IMR-90 (cell line): ENCODE measurements at regions not wholly inside any gene's neighbourhood (a gene's known extent, or its start where the extent isn't known, plus 50 kb on each side); places are given as distances from the start of the nearest gene placed in this dataset.

Source experiments
- ATAC-seq: fragments of 200-7000 bp; cut with Tn5 transposase; 2 replicates; pipeline ENCODE4 v1.9.1; 2020; ENCODE audit warnings: low read depth, mild to moderate bottlenecking, moderate library complexity
- BruUV-seq: library from RNA; stranded (reverse); fragments of 400-500 nt; replicated peaks from 2 replicates; lab custom pipeline; 2021; lab: Mats Ljungman, UMichigan
- CTCF ChIA-PET: fragments of 300-600 bp; formaldehyde crosslinking; extraction: SDS; loops from one replicate; lab custom pipeline; 2021; ENCODE audit warnings: antibody characterized with exemption; lab: Yijun Ruan, JAX
- POLR2A ChIA-PET: fragments of 300-600 bp; sonication (Branson Sonifier 250); formaldehyde crosslinking; loops from one replicate; lab custom pipeline; 2022; ENCODE audit warnings: antibody characterized with exemption; ENCODE audit not compliant: unreplicated experiment; lab: Charles Lee
- DNase-seq: peaks from one replicate; pipeline ENCODE4 v3.0.0; 2013
- H2AFZ ChIP-seq: replicated peaks from 2 replicates; pipeline ENCODE3; 2013; ENCODE audit warnings: low read length, mild to moderate bottlenecking; ENCODE audit not compliant: poor library complexity
- H2AK5ac ChIP-seq: 2 replicates; pipeline ENCODE4 v1.6.1; 2013; ENCODE audit warnings: low read depth, low read length, inconsistent platforms
- H2AK9ac ChIP-seq: replicated peaks from 2 replicates; pipeline ENCODE3; 2013; ENCODE audit warnings: mild to moderate bottlenecking, low read depth, low read length, moderate library complexity; ENCODE audit not compliant: poor library complexity
- H2BK120ac ChIP-seq: 2 replicates; pipeline ENCODE4 v1.6.1; 2013; ENCODE audit warnings: low read depth, low read length, inconsistent platforms
- H2BK15ac ChIP-seq: 3 replicates; pipeline ENCODE4 v1.6.1; 2013; ENCODE audit warnings: low read depth, low read length, inconsistent platforms
- H2BK20ac ChIP-seq: 2 replicates; pipeline ENCODE4 v1.6.1; 2013; ENCODE audit warnings: low read depth, mild to moderate bottlenecking, inconsistent platforms, low read length, moderate library complexity
- H2BK5ac ChIP-seq: 2 replicates; pipeline ENCODE4 v1.6.1; 2013; ENCODE audit warnings: mild to moderate bottlenecking, low read depth, low read length, inconsistent platforms; ENCODE audit not compliant: poor library complexity, severe bottlenecking
- H3K14ac ChIP-seq: replicated peaks from 2 replicates; pipeline ENCODE4 v1.6.1; 2013; ENCODE audit warnings: low read depth, low read length, inconsistent platforms
- H3K18ac ChIP-seq: 2 replicates; pipeline ENCODE4 v1.6.1; 2013; ENCODE audit warnings: low read depth, low read length, control low read depth
- H3K23ac ChIP-seq: 2 replicates; pipeline ENCODE4 v1.6.1; 2013; ENCODE audit warnings: low read depth, low read length, inconsistent platforms
- H3K27ac ChIP-seq: 2 replicates; pipeline ENCODE4 v1.5.1; 2013; ENCODE audit warnings: mild to moderate bottlenecking, control low read depth, low read length; ENCODE audit not compliant: insufficient read depth
- H3K27me3 ChIP-seq: 2 replicates; pipeline ENCODE4 v1.6.1; 2013; ENCODE audit warnings: low read length; ENCODE audit not compliant: control insufficient read depth, insufficient read depth
- H3K36me3 ChIP-seq: 2 replicates; pipeline ENCODE4 v1.6.1; 2013; ENCODE audit warnings: low read length, mixed read lengths; ENCODE audit not compliant: control insufficient read depth, insufficient read depth
- H3K4ac ChIP-seq: 2 replicates; pipeline ENCODE4 v1.6.1; 2013; ENCODE audit warnings: low read depth, low read length, inconsistent platforms
- H3K4me1 ChIP-seq: 2 replicates; pipeline ENCODE4 v1.6.1; 2013; ENCODE audit warnings: low read length, mixed read lengths; ENCODE audit not compliant: control insufficient read depth, insufficient read depth
- H3K4me2 ChIP-seq: 2 replicates; pipeline ENCODE4 v1.6.1; 2013; ENCODE audit warnings: low read depth, mild to moderate bottlenecking, control low read depth, low read length, moderate library complexity
- H3K4me3 ChIP-seq: 2 replicates; pipeline ENCODE4 v1.5.1; 2013; ENCODE audit warnings: low read depth, mild to moderate bottlenecking, control low read depth, low read length, moderate library complexity; ENCODE audit not compliant: insufficient read depth
- H3K56ac ChIP-seq: 2 replicates; pipeline ENCODE4 v1.6.1; 2013; ENCODE audit warnings: low read length, inconsistent platforms; ENCODE audit not compliant: insufficient read depth; ENCODE audit errors: extremely low read depth
- H3K79me1 ChIP-seq, 2 experiments: 2 replicates each; pipeline ENCODE4 v1.6.1; 2013; ENCODE audit warnings: low read length in 2 of 2, inconsistent platforms in 1 of 2, low read depth in 1 of 2
- H3K9ac ChIP-seq: 2 replicates; pipeline ENCODE4 v1.6.1; 2013; ENCODE audit warnings: low read depth, low read length, control low read depth
- H3K9me1 ChIP-seq: 2 replicates; pipeline ENCODE4 v1.6.1; 2013; ENCODE audit warnings: low read length, inconsistent platforms; ENCODE audit not compliant: insufficient read depth
- H3K9me3 ChIP-seq: 2 replicates; pipeline ENCODE4 v1.6.1; 2013; ENCODE audit warnings: low read length; ENCODE audit not compliant: control insufficient read depth, insufficient read depth
- H4K20me1 ChIP-seq: 2 replicates; pipeline ENCODE4 v1.6.1; 2013; ENCODE audit warnings: low read length, inconsistent platforms; ENCODE audit not compliant: insufficient read depth
- H4K5ac ChIP-seq: 2 replicates; pipeline ENCODE4 v1.6.1; 2013; ENCODE audit warnings: mild to moderate bottlenecking, low read depth, low read length, control low read depth
- H4K8ac ChIP-seq, 2 experiments: 2 replicates each; pipeline ENCODE4 v1.6.1; 2013; ENCODE audit warnings: low read depth in 2 of 2, low read length in 2 of 2, control low read depth in 1 of 2, inconsistent platforms in 1 of 2
- H4K91ac ChIP-seq: 2 replicates; pipeline ENCODE4 v1.6.1; 2013; ENCODE audit warnings: low read depth, low read length, inconsistent platforms; ENCODE audit not compliant: insufficient read depth
- BHLHE40 ChIP-seq: fragments of 150-350 bp; IDR thresholded peaks from 2 replicates; pipeline ENCODE4 v1.6.1; 2016; ENCODE audit warnings: mild to moderate bottlenecking, low read depth, low read length
- CEBPB ChIP-seq: IDR thresholded peaks from 2 replicates; pipeline ENCODE4 v1.6.1; 2012; ENCODE audit warnings: low read depth, low read length, improper control_type of control experiment
- CHD1 ChIP-seq: IDR thresholded peaks from 2 replicates; pipeline ENCODE4 v1.6.1; 2012; ENCODE audit warnings: low read depth, low read length, improper control_type of control experiment
- CTCF ChIP-seq: conservative IDR thresholded peaks from 2 replicates; pipeline ENCODE4 v1.5.1; 2012; ENCODE audit warnings: mild to moderate bottlenecking, low read depth, low read length, improper control_type of control experiment
- MAFK ChIP-seq: IDR thresholded peaks from 2 replicates; pipeline ENCODE4 v1.6.1; 2012; ENCODE audit warnings: low read depth, low read length, improper control_type of control experiment
- MAZ ChIP-seq: IDR thresholded peaks from 2 replicates; pipeline ENCODE4 v1.6.1; 2012; ENCODE audit warnings: low read depth, mild to moderate bottlenecking, low read length, improper control_type of control experiment, moderate library complexity, borderline replicate concordance
- MXI1 ChIP-seq: IDR thresholded peaks from 2 replicates; pipeline ENCODE4 v1.6.1; 2012; ENCODE audit warnings: low read depth, mild to moderate bottlenecking, low read length, moderate library complexity, borderline replicate concordance
- NFE2L2 ChIP-seq: fragments of 150-350 bp; IDR thresholded peaks from 2 replicates; pipeline ENCODE4 v1.6.1; 2016; ENCODE audit warnings: low read depth, mild to moderate bottlenecking, low read length
- RCOR1 ChIP-seq: IDR thresholded peaks from 2 replicates; pipeline ENCODE4 v1.6.1; 2012; ENCODE audit warnings: mild to moderate bottlenecking, low read length, improper control_type of control experiment; ENCODE audit not compliant: insufficient replicate concordance
- SMC3 ChIP-seq: fragments of 150-350 bp; IDR thresholded peaks from 2 replicates; pipeline ENCODE4 v1.6.1; 2016; ENCODE audit warnings: low read depth, mild to moderate bottlenecking, antibody characterized with exemption, low read length, moderate library complexity
- WGBS, 2 experiments: methylation state at CpG; one replicate each; pipeline versions ENCODE4 v1.1.5 to v1.1.7; 2013; ENCODE audit warnings: missing lambda C conversion rate in 2 of 2; ENCODE audit not compliant: insufficient read length in 1 of 2; ENCODE audit errors: extremely low coverage in 2 of 2; 5-methylcytosine and 5-hydroxymethylcytosine counted together
- dilution Hi-C: fragments of 300-500 bp; cut with HindIII; formaldehyde crosslinking; loops from one replicate; pipeline ENCODE4 v1.14.3; 2018; ENCODE audit warnings: low sequenced_read_pairs; ENCODE audit not compliant: unreplicated experiment
- in situ Hi-C: fragments of 300-500 bp; cut with MboI; formaldehyde crosslinking; loops from 3 replicates; pipeline ENCODE4 v1.14.3; 2019; ENCODE audit warnings: low sequenced_read_pairs, inconsistent platforms, mixed read lengths
- intact Hi-C: fragments of 100-400 bp; cut with micrococcal nuclease; formaldehyde crosslinking; loops from 2 replicates; pipeline ENCODE4 v1.10.0; 2022

DNA sequence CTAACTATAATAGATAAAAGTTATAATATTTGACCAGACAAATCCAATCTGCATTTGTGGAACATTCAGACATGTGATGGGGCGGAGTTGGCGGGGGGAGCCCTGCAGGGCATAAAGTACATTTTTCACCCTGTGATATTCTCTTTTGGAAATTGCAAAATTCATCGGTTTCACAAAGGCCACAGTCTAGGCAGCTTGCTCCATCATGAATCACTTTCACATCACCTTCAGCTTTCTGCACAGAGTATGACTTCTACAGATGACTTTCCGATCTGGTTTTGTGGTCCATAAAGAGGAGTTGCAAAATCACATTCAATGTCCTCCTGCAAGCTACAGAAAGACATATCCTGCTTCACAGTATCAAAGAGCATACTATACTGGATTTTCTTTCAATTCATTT lies 51.4 kb upstream of the APBB1IP start:
- Histone ChIP-seq H3K9me3 (peaks cover 8% of the 10 kb centered on the region; the same call in 1 of the 2 replicates), H4K5ac (no peak overlapping the region), H3K14ac (no peak overlapping the region), H3K56ac (no peak overlapping the region), H2AFZ (no peak overlapping the region), H3K9ac (no peak overlapping the region), H3K27ac (no peak overlapping the region), H2BK15ac (no peak overlapping the region), H3K18ac (no peak overlapping the region), H3K4ac (no peak overlapping the region), H2AK9ac (no peak overlapping the region), H2BK5ac (no peak overlapping the region), H2BK20ac (no peak overlapping the region), H4K20me1 (no peaks in the 10 kb centered on the region), H4K91ac (no peak overlapping the region), H3K4me1 (no peaks in the 10 kb centered on the region), H3K79me1 (no peaks in the 10 kb centered on the region), H3K36me3 (no peaks in the 10 kb centered on the region), H4K8ac (no peak overlapping the region), H2BK120ac (no peak overlapping the region), H3K9me1 (no peaks in the 10 kb centered on the region), H2AK5ac (no peak overlapping the region), H3K27me3 (no peaks in the 10 kb centered on the region), H3K4me3 (no peak overlapping the region), H3K4me2 (no peak overlapping the region), H3K23ac (no peak overlapping the region)
- no peak for DNase-seq
- POLR2A ChIA-PET: no interaction called here
- no peak for TF ChIP-seq BHLHE40
- TF ChIP-seq MAZ: no peak
- TF ChIP-seq CTCF: no peak
- no peak for TF ChIP-seq MAFK
- TF ChIP-seq NFE2L2: no peak
- no peak for TF ChIP-seq MXI1
- TF ChIP-seq CEBPB: no peak
- TF ChIP-seq CHD1: no peak
- TF ChIP-seq RCOR1: no peak
- no peak for TF ChIP-seq SMC3
- intact Hi-C loops: no loop called here
- ATAC-seq: no peak
- dilution Hi-C loops: no loop called here
- no CpG with 5 or more reads among the region's 4 CpGs for WGBS, 2 experiments
- in situ Hi-C loops: no loop called here
- CTCF ChIA-PET: no interaction called here
- no TSS peak for BruUV-seq
